Thoracic aorta (tissue), 2 donors: ENCODE measurements at regions not wholly inside any gene's neighbourhood (a gene's known extent, or its start where the extent isn't known, plus 50 kb on each side); places are given as distances from the start of the nearest gene placed in this dataset.
"Not testable (repeated sequence)": the region's sequence is repeated elsewhere in the genome, so short reads cannot be mapped to it uniquely, and the experiment has no call there.

Experiments used
- ATAC-seq: fragments of 150-250 bp; one replicate; pipeline ENCODE4 v1.8.0; 2017; ENCODE audit warnings: low read depth; ENCODE audit not compliant: insufficient number of reproducible peaks, low FRiP score
- DNase-seq: peaks from one replicate; pipeline ENCODE4 v3.0.0-alpha.2; 2020; ENCODE audit warnings: low spot score
- H3K27ac ChIP-seq, 2 donors: fragments of 200-600 bp; sonication (generic); 1 replicate in 1 of 2; 2 replicates in 1 of 2; pipeline ENCODE4 v1.5.1; 2016; ENCODE audit warnings: mild to moderate bottlenecking in 2 of 2, moderate library complexity in 2 of 2
- H3K27me3 ChIP-seq: fragments of 200-600 bp; sonication (generic); replicated peaks from 2 replicates; pipeline ENCODE4 v1.6.0; 2016; ENCODE audit warnings: mild to moderate bottlenecking; ENCODE audit not compliant: insufficient read depth
- H3K36me3 ChIP-seq: fragments of 200-600 bp; sonication (generic); one replicate; pipeline ENCODE4 v1.5.1; 2016
- H3K4me1 ChIP-seq, 2 donors: fragments of 200-600 bp; sonication (generic); 1 replicate in 1 of 2; 2 replicates in 1 of 2; pipeline versions ENCODE4 v1.5.1 to v1.6.0; 2016; ENCODE audit warnings: low read depth in 2 of 2, mild to moderate bottlenecking in 1 of 2; ENCODE audit not compliant: control insufficient read depth in 1 of 2
- H3K4me3 ChIP-seq: fragments of 200-600 bp; sonication (generic); 2 replicates; pipeline ENCODE4 v1.5.1; 2016; ENCODE audit warnings: mild to moderate bottlenecking
- H3K9me3 ChIP-seq: fragments of 200-600 bp; sonication (generic); 2 replicates; pipeline ENCODE4 v1.5.1; 2016
- CTCF ChIP-seq: fragments of 200-600 bp; sonication (generic); IDR thresholded peaks from one replicate; pipeline ENCODE4 v1.5.1; 2019; ENCODE audit warnings: antibody characterized with exemption

GRCh38 chr16:16570055-16570454, 191.1 kb downstream of the NPIPA7 start:
- H3K4me1 ChIP-seq, H3K27ac ChIP-seq, H3K36me3 ChIP-seq, ATAC-seq, H3K9me3 ChIP-seq, DNase-seq, H3K27me3 ChIP-seq, H3K4me3 ChIP-seq: not testable (repeated sequence)

- H3K9me3 ChIP-seq, ATAC-seq, H3K27ac ChIP-seq, H3K36me3 ChIP-seq, H3K27me3 ChIP-seq, DNase-seq, H3K4me1 ChIP-seq, H3K4me3 ChIP-seq: not testable (repeated sequence)
These were observed 191.9 kb downstream of the NPIPA7 start for GRCh38 chr16:16570874-16571273.

- not testable (repeated sequence) for H3K36me3 ChIP-seq, DNase-seq, ATAC-seq
These were observed 193.3 kb downstream of the NPIPA7 start for GRCh38 chr16:16572130-16572774.

GRCh38 chr16:16577062-16577461, 198.1 kb downstream of the NPIPA7 start:
- H3K27me3 ChIP-seq, DNase-seq, H3K27ac ChIP-seq, H3K4me1 ChIP-seq, H3K36me3 ChIP-seq, H3K9me3 ChIP-seq, H3K4me3 ChIP-seq, ATAC-seq: not testable (repeated sequence)

More at GRCh38 chr16:16572130-16572774, 193.3 kb downstream of the NPIPA7 start:
- not testable (repeated sequence) for H3K4me3 ChIP-seq, H3K4me1 ChIP-seq, H3K9me3 ChIP-seq, H3K27me3 ChIP-seq, H3K27ac ChIP-seq

- TF ChIP-seq CTCF = no peak
- Histone ChIP-seq H3K27me3 (no peaks in the 10 kb centered on the region), H3K4me1 (no peaks in the 10 kb centered on the region), H3K36me3 (no peaks in the 10 kb centered on the region), H3K9me3 (no peaks in the 10 kb centered on the region), H3K27ac (no peak overlapping the region), H3K4me3 (no peak overlapping the region)
- DNase-seq (no peak), ATAC-seq (no peak)
These were observed 199.8 kb downstream of the NPIPA7 start for GRCh38 chr16:16578701-16579100.

GRCh38 chr16:16582916-16583315, 204.0 kb downstream of the NPIPA7 start:
- not testable (repeated sequence) for H3K4me3 ChIP-seq, H3K27ac ChIP-seq, H3K36me3 ChIP-seq, DNase-seq, H3K4me1 ChIP-seq, ATAC-seq, H3K9me3 ChIP-seq, H3K27me3 ChIP-seq

GRCh38 chr16:16586073-16586651, 207.2 kb downstream of the NPIPA7 start:
- not testable (repeated sequence) for H3K27ac ChIP-seq, H3K9me3 ChIP-seq, H3K27me3 ChIP-seq, ATAC-seq, H3K4me3 ChIP-seq, H3K36me3 ChIP-seq, DNase-seq, H3K4me1 ChIP-seq

- not testable (repeated sequence) for H3K27ac ChIP-seq, H3K9me3 ChIP-seq, H3K36me3 ChIP-seq, DNase-seq, H3K4me1 ChIP-seq, H3K27me3 ChIP-seq, H3K4me3 ChIP-seq, ATAC-seq
These were observed 208.0 kb downstream of the NPIPA7 start for GRCh38 chr16:16586969-16587368.

GRCh38 chr16:16588436-16588835, 209.5 kb downstream of the NPIPA7 start:
- H3K36me3 ChIP-seq, H3K27ac ChIP-seq, H3K27me3 ChIP-seq, H3K9me3 ChIP-seq, H3K4me1 ChIP-seq, H3K4me3 ChIP-seq, ATAC-seq, DNase-seq: not testable (repeated sequence)

- not testable (repeated sequence) for DNase-seq, H3K4me3 ChIP-seq, H3K36me3 ChIP-seq, H3K9me3 ChIP-seq, H3K27ac ChIP-seq, H3K4me1 ChIP-seq, H3K27me3 ChIP-seq, ATAC-seq
These were observed 211.8 kb downstream of the NPIPA7 start for GRCh38 chr16:16590654-16591318.
